T1000 (cell line): ENCODE measurements at regions not wholly inside any gene's neighbourhood (a gene's known extent, or its start where the extent isn't known, plus 50 kb on each side); places are given as distances from the start of the nearest gene placed in this dataset.
"Not testable (repeated sequence)": the region's sequence is repeated elsewhere in the genome, so short reads cannot be mapped to it uniquely, and the experiment has no call there.

ENCODE experiments used
- DNase-seq: peaks from one replicate; lab custom pipeline; 2025; ENCODE audit warnings: mixed read lengths; lab: John Stamatoyannopoulos, UW

DNA sequence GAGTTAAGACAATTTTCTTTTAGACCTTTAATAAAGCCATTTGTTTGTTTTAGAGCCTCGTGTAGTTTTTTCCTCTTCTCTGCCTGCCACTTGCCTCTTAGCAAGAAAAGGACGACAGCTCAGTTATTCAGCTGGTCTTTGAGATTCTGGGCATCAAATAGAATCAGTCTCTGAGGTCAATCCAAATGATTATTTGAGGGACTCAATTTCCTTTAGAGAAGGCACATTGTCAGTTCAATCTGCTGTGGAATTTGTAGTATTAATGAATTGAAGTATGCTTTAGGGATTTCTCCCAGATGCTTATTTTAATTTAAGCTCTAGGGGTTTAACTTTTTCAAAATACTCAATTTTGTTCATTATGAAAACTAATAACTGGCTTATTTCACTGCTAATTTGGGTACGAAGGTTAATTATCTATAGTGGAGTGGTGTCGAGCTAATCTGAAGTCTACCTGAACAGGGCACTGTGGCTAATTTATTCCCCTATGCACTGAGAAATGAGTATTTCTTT, 841.2 kb upstream of the AUTS2 start:
- DNase-seq = no peak

DNA sequence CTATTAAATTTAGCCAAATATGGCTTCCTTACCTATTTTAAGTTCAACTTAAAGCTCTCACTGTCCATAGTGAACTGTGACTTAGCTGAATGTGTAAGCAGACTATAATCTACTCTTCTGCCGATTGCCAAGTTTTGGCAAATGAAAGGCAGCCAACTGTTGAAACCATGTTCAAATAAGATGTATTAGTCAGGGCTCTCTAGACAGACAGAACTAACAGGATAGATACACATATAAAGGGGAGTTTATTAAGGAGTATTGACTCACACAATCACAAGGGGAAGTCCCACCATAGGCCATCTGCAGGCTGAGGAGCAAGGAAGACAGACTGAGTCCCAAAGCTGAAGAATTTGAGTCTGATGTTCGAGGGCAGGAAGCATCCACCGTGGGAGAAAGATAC, 837.7 kb upstream of the AUTS2 start:
- no peak for DNase-seq

GRCh38 chr7:68767462-68767861, 830.8 kb upstream of the AUTS2 start:
- no peak for DNase-seq

- no peak for DNase-seq
Measured at GRCh38 chr7:68770649-68771048, 827.6 kb upstream of the AUTS2 start.

DNA sequence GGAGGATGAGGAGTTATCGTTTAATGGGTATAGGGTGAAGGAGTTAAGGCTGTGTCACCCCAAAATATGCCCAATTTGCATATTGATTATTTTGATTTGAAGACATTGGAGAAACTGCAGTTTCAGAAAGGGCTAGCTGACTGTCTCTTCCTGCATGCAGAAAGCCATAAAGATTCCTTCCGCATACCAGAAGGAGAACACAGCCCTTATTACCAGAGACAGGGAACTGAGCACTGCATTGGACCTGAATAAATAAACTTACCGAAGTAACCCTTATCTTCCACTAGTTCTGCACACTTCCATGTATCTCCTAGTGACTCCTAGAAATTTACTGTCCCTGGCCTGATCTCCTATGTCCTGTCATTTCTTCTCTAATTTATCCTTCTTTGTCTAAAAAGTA, 821.9 kb upstream of the AUTS2 start:
- no peak for DNase-seq

- no peak for DNase-seq
Measured at GRCh38 chr7:68783684-68784083, 814.6 kb upstream of the AUTS2 start.

DNA sequence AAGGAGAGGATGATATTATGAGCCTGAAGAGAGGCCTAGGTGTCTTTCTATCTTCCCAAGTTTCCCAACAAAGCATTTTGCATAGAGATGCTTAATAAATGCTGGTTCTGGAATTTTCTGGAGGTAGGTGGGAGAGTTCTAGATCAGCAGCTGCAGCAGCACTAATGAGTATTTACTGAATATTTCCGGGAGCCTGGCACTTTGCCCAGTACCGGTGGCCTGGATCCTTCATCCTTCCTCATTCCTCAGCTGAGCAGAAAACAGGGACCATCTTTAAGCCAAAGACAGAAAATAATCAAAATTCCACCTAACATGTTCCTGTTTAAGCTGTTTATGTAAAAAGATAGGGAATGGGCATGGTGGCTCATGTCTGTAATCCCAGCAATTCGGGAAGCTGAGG, 813.2 kb upstream of the AUTS2 start:
- DNase-seq = no peak

DNA sequence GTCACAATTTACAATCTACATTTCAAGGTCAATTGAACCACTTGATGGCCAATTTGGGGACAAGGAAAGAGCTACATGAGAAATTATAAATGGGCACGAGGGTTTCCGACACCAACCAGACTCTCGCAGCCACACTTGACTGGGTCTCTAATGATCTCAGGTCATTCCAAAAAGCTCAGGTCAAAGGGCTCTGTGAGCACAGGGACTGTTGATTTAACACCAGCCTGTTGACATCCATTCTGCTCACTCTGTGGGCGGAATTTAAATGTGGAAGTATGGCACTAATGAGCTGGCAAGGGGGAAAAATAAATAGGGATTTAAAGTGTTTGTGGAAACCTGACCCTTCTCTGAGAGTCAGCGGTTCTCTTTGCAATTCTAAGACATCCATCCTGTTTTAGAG, 810.7 kb upstream of the AUTS2 start:
- DNase-seq = no peak

GRCh38 chr7:68788529-68788928, 809.7 kb upstream of the AUTS2 start:
- DNase-seq = not testable (repeated sequence)

DNA sequence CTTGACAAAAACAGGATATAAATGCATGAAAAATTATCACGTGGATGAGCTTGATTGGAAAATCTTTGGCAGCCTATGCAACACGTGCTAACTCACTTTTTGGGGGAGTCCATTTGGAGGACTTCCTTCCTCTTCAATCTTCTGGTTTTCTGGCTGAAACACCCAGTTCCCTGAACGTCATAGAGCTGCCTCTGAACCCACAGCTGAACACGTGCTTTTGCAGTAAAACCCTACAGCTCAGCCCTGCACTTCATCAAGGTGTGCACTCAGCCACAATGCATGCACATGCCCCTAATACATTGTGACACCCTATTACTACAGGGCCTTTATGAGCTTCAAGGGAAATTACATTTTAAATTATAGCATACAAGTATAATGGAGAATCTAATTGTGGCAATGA, 808.7 kb upstream of the AUTS2 start:
- DNase-seq = no peak

- no peak for DNase-seq
Measured at GRCh38 chr7:68792351-68792750, 805.9 kb upstream of the AUTS2 start.

DNA sequence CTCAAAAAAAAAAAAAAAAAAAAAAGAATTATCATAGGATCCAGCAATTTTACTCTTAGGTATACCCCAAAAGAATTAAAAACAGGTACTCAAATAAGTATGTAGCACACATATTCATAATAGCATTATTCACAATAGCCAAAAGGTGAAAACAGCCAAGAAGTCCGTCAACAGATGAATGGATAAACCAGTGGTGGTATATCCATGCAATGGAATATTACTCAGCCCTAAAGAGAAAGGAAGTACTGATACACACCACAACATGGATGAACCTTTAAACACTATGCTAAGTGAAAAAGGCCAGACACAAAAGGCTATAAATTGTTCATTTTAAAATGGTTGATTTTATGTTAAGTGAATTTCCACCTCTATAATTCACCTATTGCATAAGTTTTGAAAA, 804.8 kb upstream of the AUTS2 start:
- no peak for DNase-seq

DNA sequence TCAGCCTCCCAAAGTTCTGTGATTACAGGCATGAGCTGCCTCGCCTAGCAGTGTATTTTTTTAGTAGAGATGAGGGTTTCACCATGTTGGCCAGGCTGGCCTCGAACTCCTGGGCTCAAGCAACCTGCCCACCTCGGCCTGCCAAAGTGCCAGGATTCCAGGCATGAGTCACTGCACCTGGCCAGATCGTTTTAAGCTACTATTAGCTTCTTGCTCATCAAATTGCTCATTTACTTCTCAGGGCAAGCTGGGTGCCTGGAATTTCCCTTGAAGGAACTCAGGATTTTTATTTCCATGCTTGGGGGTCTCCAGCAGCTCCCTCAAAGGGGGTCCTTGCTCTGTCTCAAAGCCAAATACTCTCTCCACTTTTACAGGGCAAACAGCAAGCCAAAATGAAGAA, 798.0 kb upstream of the AUTS2 start:
- DNase-seq = no peak

GRCh38 chr7:68805159-68805558, 793.1 kb upstream of the AUTS2 start:
- DNase-seq = no peak

DNA sequence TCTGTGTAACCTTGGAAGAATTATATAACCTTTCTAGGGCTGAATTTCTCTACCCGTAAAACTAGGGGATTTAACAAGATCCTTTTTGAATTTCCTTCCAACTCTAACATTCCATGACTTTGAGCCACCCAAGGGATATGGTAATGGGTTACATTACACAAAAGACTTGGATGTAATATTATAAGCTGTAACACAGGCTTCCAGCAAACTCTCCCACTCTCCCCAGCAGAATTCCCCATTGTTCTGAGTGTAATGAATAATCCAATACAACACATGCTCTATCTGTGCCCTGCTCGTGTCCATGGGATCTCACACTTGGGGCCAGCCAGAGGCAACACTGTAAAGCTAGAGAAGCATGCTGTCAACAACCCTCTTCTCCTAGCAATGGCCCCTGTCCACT, 790.6 kb upstream of the AUTS2 start:
- no peak for DNase-seq

- no peak for DNase-seq
Measured at GRCh38 chr7:68813551-68814080, 784.7 kb upstream of the AUTS2 start.

GRCh38 chr7:68816491-68816890, 781.8 kb upstream of the AUTS2 start:
- no peak for DNase-seq

DNA sequence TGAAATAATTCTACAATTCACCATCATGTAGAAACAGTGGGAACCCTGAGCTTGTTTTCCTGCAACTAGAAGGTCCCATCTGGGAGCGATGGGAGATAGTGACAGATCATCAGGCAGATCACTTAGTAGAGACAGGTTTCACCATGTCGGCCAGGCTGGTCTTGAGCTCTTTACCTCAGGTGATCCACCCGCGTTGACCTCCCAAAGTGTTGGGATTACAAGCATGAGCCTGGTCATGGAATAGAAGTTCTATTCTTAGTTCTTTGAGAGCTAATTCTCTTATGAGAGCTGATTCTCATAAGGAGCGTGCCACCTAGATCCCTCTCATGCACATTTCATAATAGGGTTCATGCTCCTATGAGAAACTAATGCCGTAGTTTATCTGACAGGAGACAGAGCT, 778.0 kb upstream of the AUTS2 start:
- no peak for DNase-seq

DNA sequence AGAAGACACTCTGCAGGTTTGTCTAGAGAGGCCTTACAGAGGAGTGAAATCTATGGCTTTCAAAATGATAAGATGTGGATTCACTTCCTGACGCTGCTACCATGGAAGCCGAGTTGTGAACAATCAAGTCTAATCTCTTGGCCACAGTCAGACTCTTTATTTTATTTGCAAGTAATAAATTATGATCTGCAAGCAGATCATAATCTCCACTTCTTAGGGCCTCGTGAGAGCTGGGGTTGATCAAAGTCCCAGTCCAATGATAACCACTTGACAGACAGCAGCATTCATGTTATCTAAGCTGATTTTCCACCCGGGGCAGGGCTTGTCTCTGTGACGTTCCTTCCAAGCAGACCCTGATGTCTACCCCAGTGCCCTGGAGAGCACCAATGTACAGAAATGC, 776.4 kb upstream of the AUTS2 start:
- no peak for DNase-seq

DNA sequence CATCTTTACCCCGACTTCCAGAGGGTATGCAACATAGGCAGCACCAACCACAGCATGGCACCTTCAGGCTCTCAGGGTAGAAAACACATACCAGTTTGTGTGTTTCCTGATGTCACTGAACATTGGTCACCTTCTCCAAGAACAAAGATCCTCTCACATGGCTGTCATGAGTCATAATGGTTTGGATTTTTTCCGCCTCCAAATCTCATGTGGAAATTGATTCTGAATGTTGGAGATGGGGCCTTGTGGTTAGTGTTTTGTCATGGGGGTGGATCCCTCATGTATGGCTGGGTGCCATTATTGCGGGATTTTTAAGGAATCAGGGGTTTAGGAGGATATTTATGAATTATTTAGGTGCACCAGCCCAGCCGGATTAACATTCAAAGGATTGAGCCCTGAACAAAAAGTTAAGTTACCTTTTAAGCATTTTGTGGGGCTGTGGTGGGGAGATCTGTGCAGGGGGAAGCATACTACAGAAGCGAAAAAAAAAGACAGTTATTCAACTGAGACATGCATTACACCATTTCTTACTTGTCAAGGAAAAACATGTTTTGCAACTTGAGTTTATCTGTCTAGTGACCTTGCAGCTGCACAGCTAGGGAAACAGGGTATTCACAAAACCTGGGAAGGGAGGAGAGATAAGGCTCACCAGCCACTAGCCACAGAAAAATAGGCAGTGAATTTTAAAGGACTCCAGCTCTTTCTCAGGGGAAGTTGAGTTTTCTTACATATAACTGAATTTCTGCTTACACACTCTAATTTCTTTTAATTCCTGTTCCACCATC, 774.1 kb upstream of the AUTS2 start:
- no peak for DNase-seq

- no peak for DNase-seq
Measured at GRCh38 chr7:68828575-68828974, 769.7 kb upstream of the AUTS2 start.

- no peak for DNase-seq
Measured at GRCh38 chr7:68833422-68833821, 764.9 kb upstream of the AUTS2 start.

DNA sequence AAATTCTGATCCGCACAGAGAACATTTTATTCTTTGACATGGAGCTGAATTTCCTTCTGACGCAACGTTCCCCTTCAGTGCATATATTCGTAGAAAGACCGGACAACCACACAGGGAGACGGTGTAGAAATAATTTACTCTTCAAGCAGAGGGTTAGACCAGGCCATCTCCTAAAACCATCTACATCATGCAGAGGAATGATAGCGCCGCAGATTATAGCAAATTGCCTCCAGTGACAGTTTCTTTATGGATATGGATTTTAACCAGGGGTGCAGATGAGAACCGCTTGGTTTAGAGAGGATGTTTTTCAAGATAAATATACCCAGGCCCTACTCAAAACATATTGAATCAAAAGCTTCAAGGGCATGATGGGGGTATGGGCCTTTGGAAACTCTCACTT, 759.3 kb upstream of the AUTS2 start:
- DNase-seq = no peak

- DNase-seq = no peak
Measured at GRCh38 chr7:68840991-68841390, 757.3 kb upstream of the AUTS2 start.
